GM19239 (cell line): ENCODE measurements at regions not wholly inside any gene's neighbourhood (a gene's known extent, or its start where the extent isn't known, plus 50 kb on each side); places are given as distances from the start of the nearest gene placed in this dataset.

Experiments used
- DNase-seq: peaks from one replicate; pipeline ENCODE4 v3.0.0; 2011; ENCODE audit warnings: low spot score; ENCODE audit not compliant: insufficient read length
- FAIRE-seq: peaks from 2 replicates; lab custom pipeline; 2011; peaks lifted over from hg19 to GRCh38; lab: Jason Lieb, UNC

GRCh38 chr17:71145486-71145885 lies 975.3 kb upstream of the SOX9 start:
- FAIRE-seq (no peak), DNase-seq (no peak)

DNA sequence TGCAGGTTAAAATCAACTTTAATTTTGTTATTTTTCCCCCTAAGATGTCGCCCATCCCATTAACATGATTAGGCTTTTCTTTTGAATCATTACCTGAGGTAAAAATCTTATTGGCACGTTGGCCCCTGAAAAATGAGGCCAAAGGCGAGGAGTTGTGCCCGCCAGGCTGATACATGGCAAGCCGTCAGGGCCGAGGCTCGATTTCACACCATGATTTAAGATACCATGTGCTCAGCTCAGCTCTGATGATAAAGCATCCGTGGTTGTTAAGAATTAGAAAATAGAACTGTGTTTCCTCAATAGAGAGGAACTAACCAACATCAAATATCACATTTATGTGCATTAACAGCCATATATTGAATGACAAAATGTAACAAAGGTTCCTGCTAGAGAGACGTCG lies 972.9 kb upstream of the SOX9 start:
- DNase-seq, result no peak
- FAIRE-seq, result no peak

GRCh38 chr17:71149607-71150006 lies 971.2 kb upstream of the SOX9 start:
- FAIRE-seq (no peak), DNase-seq (no peak)

GRCh38 chr17:71157297-71157696 lies 963.5 kb upstream of the SOX9 start:
- no peak for FAIRE-seq

GRCh38 chr17:71158437-71158836 lies 962.4 kb upstream of the SOX9 start:
- DNase-seq (no peak), FAIRE-seq (no peak)

More at GRCh38 chr17:71157297-71157696, 963.5 kb upstream of the SOX9 start:
- DNase-seq, result no peak

- FAIRE-seq, result no peak
- DNase-seq, result no peak
Observed at GRCh38 chr17:71163121-71163812, 957.6 kb upstream of the SOX9 start.

- FAIRE-seq (no peak), DNase-seq (no peak)
Observed at GRCh38 chr17:71163813-71164122, 957.1 kb upstream of the SOX9 start.

- no peak for FAIRE-seq
- DNase-seq, result no peak
Observed at GRCh38 chr17:71164561-71164960, 956.3 kb upstream of the SOX9 start.

GRCh38 chr17:71166311-71166710 lies 954.5 kb upstream of the SOX9 start:
- no peak for FAIRE-seq
- DNase-seq, result no peak

GRCh38 chr17:71168053-71168741 lies 952.6 kb upstream of the SOX9 start:
- FAIRE-seq, result no peak
- no peak for DNase-seq

- no peak for FAIRE-seq
- no peak for DNase-seq
Observed at GRCh38 chr17:71170070-71170469, 950.8 kb upstream of the SOX9 start.

- no peak for FAIRE-seq
- no peak for DNase-seq
Observed at GRCh38 chr17:71171270-71171669, 949.5 kb upstream of the SOX9 start.

GRCh38 chr17:71173991-71174390 lies 946.8 kb upstream of the SOX9 start:
- FAIRE-seq (no peak), DNase-seq (no peak)

DNA sequence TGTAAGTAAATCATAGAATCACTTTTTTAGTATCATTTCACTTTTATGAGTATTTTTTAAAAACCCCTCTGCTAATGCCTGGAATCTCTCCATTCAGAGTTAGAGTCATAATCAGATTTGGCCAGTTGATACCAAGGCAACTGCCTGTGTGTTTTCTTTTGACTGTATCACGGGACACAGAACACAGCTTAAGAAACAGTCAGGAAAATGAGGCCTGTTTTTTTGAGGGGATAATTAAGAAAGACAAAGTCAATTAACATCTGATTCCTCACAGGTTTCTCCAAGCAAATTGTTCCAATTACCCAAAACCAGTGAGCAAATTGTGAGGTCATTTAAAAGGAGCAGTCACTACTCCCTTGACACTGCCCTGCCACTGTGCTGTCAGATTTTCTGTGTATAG lies 944.5 kb upstream of the SOX9 start:
- FAIRE-seq, result no peak
- DNase-seq, result no peak

DNA sequence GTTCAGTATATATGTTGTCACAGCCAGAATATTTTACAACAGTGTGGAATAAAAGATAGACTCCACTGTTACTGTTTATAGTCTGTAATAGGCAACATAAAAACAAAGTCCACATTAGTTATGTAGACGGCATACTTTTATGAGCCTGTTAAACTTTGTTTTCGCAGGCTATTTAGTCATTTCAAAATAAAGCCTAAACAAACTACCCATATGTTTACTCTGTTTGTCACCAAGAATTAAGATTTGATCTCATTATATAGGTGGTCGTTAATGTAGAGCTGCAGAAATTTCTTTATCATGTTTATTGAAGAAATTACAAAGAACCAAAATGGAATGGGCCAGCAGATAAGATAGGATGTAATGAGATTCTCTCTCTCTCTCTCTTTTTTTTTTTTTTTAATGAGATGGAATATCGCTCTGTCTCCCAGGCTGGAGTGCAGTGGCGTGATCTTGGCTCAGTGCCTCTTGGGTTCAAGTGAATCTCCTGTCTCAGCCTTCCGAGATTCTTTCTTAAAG lies 943.8 kb upstream of the SOX9 start:
- FAIRE-seq (no peak), DNase-seq (no peak)

- DNase-seq (no peak), FAIRE-seq (no peak)
Observed at GRCh38 chr17:71180801-71181385, 939.9 kb upstream of the SOX9 start.

GRCh38 chr17:71183066-71183660 lies 937.7 kb upstream of the SOX9 start:
- FAIRE-seq, result no peak
- no peak for DNase-seq

GRCh38 chr17:71184716-71185115 lies 936.1 kb upstream of the SOX9 start:
- no peak for FAIRE-seq
- no peak for DNase-seq

DNA sequence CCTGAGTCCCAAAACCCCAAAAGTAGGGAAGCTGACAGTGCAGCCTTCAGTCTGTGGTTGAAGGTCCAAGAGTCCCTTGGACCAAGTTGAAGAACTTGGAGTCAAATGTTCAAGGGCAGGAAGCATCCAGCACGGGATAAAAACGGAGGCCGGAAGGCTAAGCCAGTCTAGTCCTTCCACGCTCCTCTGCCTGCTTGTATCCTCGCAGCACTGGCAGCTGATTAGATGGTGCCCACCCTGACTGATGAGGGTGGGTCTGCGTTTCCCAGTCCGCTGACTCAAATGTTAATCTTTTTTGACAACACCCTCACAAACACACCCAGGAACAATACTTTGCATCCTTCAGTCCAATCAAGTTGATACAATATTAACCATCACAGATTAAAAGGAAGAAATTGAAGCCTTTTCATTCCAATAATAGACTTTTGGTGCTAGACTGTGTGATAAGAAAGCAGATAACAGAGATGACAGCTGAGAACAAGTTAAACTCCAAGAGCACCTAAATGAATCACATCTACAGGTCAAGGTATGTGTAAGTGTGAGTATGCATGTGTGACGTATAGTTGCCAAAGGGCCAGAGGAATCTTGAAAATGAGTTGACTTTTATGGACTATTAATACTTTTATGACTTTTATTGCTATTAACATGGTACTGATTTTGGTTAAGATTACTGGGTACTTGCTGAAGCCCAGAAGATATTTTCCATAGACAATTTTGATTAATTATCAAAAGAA lies 933.5 kb upstream of the SOX9 start:
- FAIRE-seq (no peak), DNase-seq (no peak)

- FAIRE-seq, result no peak
- DNase-seq, result no peak
Observed at GRCh38 chr17:71188811-71189492, 931.9 kb upstream of the SOX9 start.
